OCI-LY1 (cell line): ENCODE measurements at regions not wholly inside any gene's neighbourhood (a gene's known extent, or its start where the extent isn't known, plus 50 kb on each side); places are given as distances from the start of the nearest gene placed in this dataset.

Experiments used
- CTCF ChIP-seq: fragments of 200-600 bp; sonication (generic), shearing (Covaris generic); IDR thresholded peaks from 2 replicates; pipeline ENCODE4 v1.5.1; 2017; ENCODE audit warnings: mild to moderate bottlenecking, antibody characterized with exemption, low read length, moderate library complexity, mixed read lengths
- EZH2 ChIP-seq: fragments of 200-600 bp; sonication (generic), shearing (Covaris generic); IDR thresholded peaks from 2 replicates; pipeline ENCODE4 v1.8.0; 2017; ENCODE audit warnings: borderline replicate concordance, mixed run types, mild to moderate bottlenecking, antibody characterized with exemption, low read length, moderate library complexity, mixed read lengths

GRCh38 chr3:28172748-28173147 is 68.7 kb upstream of the CMC1 start:
- TF ChIP-seq CTCF = no peak
- TF ChIP-seq EZH2 = no peak
